CD4-positive, alpha-beta T cell treated with Interferon gamma for 1 hour (primary cell): ENCODE measurements at regions not wholly inside any gene's neighbourhood (a gene's known extent, or its start where the extent isn't known, plus 50 kb on each side); places are given as distances from the start of the nearest gene placed in this dataset.
"Not testable (repeated sequence)": the region's sequence is repeated elsewhere in the genome, so short reads cannot be mapped to it uniquely, and the experiment has no call there.

Experiments used
- DNase-seq: peaks from one replicate; pipeline ENCODE4 v3.0.0-alpha.2; 2020

DNA sequence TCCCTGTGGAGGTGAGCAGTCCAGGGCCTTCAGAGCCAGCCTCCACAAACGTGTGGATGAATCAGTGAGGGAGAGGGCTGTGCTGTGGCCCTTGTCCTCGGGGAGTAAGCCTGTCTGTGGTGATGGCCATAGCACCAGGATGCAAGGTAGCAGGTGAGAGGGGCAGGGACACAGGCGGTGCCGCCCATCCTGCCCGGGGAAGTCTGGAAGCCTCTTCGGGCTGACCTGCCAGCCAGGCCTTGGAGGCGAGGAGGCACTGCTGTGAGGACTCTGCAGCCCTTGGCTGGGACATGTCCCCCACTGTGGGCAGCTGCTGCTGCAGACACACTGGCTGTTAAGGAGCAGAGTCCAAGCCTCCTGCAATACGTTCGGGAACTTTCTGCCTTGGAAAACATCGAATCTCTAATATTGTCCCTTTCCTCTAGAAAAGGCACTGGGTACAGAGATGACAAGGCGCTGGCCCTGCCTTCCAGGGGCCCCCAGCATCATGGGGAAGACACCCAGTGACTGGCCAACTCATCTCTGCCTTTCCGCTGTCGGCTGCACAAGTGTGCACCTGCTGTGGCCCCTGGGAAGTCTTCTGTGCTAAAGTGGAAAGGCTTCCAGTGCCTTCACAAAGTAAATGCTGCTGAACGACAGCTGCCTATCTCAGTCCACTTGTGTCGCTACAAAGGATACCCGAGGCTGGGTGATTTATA lies 101.4 kb downstream of the ADRA2C start:
- DNase-seq, result no peak

DNA sequence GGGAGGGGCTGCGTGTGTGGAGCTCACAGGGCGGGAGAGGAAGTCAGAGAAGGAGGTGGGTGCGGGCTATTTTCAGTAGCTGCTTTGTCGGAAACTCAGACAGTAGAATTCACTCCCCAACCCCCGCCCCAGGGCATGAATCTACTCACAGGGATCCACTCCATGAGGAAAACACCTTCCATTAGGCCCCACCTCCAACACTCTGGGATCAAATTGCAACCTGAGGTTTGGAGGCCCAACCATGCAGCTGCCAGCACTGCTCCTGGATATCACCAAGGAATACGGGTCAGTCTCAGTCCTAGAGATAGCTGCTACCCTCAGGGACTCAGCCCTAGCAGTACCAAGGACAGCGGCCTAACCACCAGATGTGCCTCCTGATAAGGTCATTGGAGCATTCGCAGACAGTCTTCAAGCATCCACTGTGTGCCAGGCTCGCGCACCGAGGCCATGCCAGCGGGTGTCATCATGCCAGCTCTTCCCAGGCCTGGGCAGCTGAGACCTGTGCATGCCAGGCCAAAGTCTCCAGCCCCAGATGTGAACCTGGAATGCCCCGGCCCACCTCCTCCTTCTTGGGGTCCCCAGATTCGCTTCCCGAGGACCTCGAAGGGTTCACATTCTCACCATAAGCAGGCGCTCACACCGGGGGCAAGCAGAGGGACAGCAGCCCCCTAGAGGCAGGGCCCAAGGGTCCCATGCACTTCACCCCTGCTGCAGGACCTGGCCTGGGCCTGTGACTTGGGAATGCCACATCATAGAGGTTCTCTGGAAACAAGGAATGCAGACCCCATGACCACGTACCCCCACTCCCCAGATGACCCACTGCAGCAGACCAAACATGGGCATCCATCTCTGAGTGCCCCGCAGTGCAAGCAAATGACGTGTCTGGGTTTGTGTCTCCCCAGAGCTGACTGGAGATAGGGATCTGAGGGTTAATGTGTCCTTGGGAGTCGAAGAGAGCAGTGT lies 102.3 kb downstream of the ADRA2C start:
- no peak for DNase-seq

GRCh38 chr4:3869174-3869572 lies 103.0 kb downstream of the ADRA2C start:
- no peak for DNase-seq

DNA sequence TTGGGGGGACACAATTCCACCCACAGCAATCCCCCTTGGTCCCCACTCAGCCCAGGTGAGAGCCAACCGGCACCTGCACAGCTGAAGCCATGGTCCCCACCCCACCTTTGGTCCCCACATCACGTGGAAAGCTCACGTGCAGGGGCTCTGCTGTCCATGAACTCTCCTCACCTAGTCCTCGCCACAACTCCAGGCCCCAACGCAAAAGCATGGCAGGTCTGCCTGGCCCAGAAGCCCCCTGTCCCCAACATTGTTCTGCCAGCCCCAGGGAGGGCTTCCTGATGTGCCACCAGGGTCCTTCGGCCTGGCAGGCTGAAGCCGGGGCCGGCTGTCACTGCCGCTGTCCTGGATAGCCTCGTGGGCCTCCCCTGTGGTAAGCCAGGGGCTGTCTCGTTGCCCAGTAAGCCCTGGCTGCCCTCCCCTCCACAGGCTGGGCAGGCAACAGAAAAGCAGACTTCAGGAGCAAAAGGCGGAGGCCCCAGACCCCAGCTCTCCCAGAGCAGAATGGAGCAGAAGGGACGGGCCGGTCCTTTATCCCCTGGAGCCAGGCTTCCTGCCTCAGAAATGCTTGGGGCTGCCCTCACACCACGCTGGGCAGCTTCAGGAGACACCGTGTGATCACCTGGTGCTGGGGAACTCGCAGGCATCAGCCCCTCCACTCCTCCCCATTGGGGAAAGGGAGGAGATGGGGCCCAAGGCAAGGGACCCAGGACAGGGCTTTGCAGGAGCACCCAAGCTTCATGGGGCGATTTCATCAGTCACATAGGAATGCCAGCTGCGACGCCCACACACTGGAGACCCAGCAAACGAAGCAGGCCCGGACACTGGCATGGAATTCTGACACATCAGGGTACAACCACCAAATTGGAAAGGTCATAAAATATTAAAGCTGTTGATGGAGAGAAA lies 103.7 kb downstream of the ADRA2C start:
- DNase-seq, result no peak

- no peak for DNase-seq
These were observed 104.4 kb downstream of the ADRA2C start for GRCh38 chr4:3870567-3870962.

DNA sequence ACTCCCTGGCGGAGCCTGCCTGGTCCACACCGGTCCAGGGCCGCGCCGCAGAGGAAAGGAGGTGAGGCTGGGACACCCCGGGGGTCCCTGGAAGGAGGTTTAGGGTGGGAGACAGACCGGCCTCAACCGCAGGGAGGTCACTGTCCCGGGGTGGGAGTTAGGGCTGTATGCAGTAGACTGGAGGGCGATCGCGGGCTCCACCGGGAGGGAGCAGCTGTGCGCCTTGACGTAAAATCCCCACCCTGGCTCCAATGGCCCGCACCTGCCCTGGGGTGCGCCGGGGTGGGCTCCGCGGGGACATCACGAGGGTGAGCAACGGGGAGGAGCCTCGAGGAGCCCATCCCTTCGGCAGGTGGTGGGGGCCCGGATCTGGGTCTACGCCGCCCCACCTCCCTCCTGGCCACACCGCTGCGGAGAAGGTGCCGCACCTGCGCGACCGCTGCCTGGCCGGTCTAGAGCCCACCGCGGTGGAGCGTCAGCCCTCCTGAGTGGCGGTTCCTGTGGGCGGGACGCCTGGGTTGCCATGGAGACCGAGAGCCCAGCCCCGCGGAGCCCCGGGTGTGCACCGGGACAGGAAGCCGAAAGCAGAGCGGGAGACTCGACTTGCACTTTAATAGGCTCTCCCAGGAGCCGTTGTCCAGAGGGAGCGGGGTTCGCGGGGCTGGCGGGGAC lies 105.1 kb downstream of the ADRA2C start:
- no peak for DNase-seq

DNA sequence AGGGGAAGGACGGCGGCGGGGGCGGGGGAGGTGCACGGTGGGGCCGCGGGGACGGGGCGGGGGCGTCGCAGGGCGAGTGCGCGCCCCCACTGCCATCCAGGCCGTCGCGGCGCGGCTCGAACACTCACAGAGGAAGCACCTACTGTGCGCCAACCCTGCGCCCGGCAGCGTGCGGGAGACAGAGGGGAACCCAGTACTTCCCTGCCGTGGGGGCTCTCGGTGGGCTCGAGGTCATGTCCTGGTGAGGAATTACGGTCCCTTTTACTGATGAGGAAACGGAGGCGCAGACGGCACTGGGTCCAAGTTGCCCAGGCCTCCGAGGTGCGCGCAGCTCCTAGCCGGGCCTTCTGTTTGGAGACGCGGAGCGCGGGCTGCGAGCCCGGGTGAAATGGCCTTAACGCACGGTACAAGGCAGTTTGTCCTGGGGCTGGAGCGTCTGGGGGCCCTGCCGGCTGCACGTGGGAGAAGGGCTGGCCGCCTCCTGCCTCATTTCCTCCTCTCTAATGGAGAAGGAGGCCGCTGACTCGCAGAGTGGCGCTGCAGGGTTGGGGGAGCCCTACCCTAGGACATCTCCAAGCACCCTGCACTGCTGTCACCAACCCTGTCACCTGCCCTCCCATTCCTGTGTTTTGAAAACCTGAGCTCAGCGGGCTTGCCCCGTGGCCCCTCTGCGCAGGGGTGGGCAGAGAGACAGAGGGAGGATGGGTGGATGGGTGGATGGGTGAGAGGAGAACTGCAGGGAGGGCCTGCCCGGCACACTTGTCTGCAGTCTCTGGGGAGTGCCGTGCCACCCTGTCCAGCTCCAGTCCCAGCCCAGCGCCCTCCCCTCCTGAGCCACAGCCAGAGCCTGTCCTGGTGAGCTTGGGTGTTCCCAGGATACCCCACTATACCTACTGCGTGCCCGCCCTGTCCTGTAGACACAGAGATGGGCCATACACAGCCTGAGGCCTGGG lies 106.0 kb downstream of the ADRA2C start:
- no peak for DNase-seq

- no peak for DNase-seq
These were observed 106.7 kb downstream of the ADRA2C start for GRCh38 chr4:3872834-3873313.

DNA sequence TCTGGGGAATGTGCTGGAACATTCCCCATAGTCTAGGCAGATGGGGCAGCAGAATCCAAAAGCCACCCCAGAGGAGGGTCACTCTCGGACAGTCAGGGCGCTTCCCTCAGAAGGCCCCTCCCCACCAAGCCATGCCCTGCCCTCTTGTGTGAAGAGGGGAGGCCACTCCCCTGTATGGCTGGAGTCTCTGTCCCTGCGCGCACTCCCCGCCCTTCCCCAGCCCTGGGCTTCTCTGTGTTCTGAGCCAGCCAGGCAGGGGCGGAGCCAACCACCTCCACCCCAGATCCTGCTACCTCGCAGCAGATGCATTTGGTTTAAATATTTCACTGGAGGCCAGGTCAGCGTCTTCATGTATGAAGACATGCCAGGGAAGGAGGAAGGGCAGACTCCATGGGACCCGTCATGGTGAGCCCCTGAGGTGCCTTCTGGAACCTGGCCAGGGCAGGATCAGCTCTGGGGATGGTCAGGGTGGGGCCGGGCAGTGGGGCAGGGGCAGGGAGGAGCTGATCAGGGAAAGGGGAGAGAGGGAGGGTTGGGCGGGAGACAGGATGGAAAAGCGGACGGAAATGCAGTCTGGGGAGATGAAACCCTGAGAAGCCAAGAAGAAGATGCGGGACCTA lies 107.3 kb downstream of the ADRA2C start:
- no peak for DNase-seq

DNA sequence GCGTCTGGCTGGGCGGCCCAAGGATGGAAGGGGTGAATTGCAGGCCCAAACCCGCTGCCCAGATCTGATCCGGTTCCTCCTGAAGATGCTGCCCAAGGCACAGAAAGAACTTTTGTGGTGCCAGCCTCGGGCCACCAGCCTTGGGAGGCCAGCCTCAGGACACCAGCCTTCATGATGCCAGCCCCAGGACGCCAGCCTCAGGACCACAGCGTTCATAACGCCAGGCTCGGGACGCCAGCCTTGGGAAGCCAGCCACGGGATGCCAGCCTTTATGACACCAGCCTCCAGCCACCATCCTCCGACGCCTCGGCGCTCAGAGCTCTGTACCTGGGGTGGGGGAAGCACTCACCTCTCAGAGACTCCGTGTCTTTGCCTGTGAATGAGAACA lies 107.8 kb downstream of the ADRA2C start:
- no peak for DNase-seq

DNA sequence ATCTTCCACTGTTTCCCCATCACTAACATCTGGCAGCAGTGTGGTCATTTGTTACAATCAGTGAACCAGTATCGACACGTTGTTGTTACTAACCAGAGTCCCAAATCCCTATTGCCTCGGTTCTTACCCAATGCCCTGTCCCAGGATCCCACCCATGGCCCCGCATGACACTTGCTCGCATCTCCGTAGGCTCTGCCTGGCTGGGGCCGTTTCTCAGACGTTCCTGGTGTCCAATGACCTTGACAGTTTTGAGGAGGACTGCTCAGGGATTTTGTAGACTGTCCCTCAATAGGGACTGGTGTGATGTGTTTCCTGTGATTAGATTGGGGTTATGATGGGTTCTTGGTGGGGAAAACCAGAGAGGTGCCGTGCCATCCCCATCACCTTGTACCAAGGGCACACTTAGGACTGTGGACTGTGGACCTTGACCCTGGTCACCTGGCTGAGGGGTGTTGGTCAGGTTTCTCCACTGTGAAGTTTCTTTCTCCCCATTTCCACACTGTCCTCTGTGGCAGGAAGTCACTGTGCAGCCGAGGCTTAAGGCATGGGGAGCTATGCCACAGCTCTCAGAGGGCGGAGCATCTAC lies 108.4 kb downstream of the ADRA2C start:
- no peak for DNase-seq

DNA sequence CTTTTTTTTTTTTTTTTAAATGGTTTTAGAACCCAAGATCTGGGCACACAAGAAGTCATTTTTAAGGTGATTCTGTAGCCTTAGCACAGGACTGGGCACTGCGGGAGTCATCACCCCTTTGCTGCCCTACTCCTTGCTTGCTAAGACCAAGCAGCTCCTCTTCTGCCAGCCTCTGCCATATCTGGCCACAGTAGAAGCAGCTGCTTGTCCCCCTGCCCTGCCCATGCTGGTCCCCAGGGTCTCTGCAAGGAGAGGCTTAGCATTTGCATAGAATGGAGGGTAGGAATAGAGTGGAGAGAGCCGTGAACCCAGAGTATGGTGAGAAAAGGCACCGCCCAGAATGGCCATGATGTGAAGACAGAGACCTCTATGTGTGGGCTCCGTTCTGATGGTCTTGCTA lies 109.3 kb downstream of the ADRA2C start:
- DNase-seq, result no peak

- DNase-seq, result not testable (repeated sequence)
These were observed 110.1 kb downstream of the ADRA2C start for GRCh38 chr4:3876057-3876845.

GRCh38 chr4:3877236-3877635 lies 111.1 kb downstream of the ADRA2C start:
- DNase-seq, result no peak

- no peak for DNase-seq
These were observed 111.7 kb downstream of the ADRA2C start for GRCh38 chr4:3877868-3878267.

- no peak for DNase-seq
These were observed 112.5 kb downstream of the ADRA2C start for GRCh38 chr4:3878678-3879077.

DNA sequence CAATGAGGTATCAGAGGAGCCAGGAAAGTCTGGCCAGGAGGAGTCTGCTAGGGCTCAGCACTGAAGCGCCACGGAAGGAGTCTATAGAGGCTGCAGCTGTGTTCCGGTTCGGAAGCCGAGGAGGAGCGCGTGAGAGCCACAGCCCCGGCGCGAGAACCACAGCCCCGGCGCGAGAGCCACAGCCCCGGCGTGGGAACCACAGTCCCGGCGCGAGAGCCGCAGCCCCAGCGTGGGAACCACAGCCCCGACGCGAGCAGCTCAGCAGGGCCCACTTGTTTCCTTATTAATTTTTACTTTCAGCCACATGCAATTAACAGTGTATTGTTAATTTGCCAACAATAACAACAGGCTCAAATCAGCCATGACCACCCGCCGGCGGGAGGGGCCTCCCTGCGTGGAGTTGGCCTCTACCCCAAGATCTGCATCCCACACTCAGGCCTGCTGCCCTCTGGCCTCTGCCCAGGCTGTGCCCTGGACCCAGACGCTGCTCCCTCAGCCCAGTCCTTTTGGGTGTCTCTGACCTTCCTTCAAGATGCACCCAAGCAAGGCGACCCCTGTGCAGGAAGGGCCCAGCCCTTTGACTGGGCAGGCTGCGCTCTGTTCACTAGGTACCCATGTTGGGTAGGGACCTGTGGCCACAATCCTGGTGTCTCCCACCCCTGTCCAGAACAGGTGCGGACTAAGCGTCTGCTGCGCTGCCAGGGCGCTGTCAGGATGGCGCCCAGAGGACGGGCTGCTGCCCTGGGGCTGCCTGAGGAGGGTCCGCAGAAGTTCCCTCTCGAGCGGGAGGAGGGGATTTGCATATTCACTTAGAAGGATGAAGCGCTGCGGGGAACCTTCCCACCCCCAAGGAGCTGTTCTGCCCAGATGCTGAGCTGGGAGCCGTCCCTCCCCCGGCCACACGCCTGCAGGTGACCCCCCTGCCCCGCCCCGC lies 113.8 kb downstream of the ADRA2C start:
- peak; percentile 39 for DNase-seq

DNA sequence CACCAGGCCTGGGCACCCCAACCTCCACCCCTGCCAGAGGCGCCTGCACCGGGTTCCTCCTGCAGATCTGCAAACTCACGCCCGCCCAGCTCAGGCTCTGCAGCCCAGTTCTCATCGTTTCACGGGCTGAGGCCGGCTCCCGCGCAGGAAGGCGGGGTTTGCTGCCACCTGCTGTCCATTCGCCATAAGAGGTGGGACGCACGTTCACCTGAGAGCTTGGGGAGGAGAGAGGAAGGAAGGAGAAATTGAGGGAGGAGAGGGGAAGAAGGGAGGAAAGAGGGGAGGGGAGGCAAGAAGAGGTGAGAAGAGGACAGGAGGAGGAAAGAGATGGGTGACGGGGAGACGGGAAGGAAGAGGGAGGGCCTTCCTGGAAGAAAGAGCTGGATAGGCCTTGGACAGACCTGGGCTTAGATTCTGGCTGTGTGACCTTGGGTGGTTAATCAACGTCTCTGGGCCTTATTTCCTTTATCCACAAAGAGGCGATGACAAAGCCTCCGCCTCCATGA lies 114.5 kb downstream of the ADRA2C start:
- peak; percentile 58 for DNase-seq
